ENCODE measurements at regions not wholly inside any gene's neighbourhood (a gene's known extent, or its start where the extent isn't known, plus 50 kb on each side); places are given as distances from the start of the nearest gene placed in this dataset.
"Not testable (repeated sequence)": the region's sequence is repeated elsewhere in the genome, so short reads cannot be mapped to it uniquely, and the experiment has no call there.

GRCh38 chr5:135110785-135111596, 77.0 kb upstream of the PITX1 start:
- no peak for DNase-seq

GRCh38 chr5:135108992-135109391, 75.0 kb upstream of the PITX1 start:
- DNase-seq = no peak

GRCh38 chr5:135108569-135108968, 74.5 kb upstream of the PITX1 start:
- no peak for DNase-seq

- no peak for DNase-seq
Observed at GRCh38 chr5:135107986-135108385, 74.0 kb upstream of the PITX1 start.

GRCh38 chr5:135106610-135107471, 72.8 kb upstream of the PITX1 start:
- no peak for DNase-seq

GRCh38 chr5:135106136-135106535, 72.1 kb upstream of the PITX1 start:
- no peak for DNase-seq

- no peak for DNase-seq
Observed at GRCh38 chr5:135105105-135105484, 71.1 kb upstream of the PITX1 start.

GRCh38 chr5:135103575-135103853, 69.5 kb upstream of the PITX1 start:
- DNase-seq = no peak

- DNase-seq = no peak
Observed at GRCh38 chr5:135102716-135103574, 68.9 kb upstream of the PITX1 start.

- no peak for DNase-seq
Observed at GRCh38 chr5:135100431-135100830, 66.4 kb upstream of the PITX1 start.

- DNase-seq = no peak
Observed at GRCh38 chr5:135100011-135100410, 66.0 kb upstream of the PITX1 start.

- no peak for DNase-seq
Observed at GRCh38 chr5:135097390-135097789, 63.4 kb upstream of the PITX1 start.

GRCh38 chr5:135095871-135096270, 61.8 kb upstream of the PITX1 start:
- no peak for DNase-seq

GRCh38 chr5:135095052-135095715, 61.2 kb upstream of the PITX1 start:
- no peak for DNase-seq

GRCh38 chr5:135094339-135095051, 60.5 kb upstream of the PITX1 start:
- DNase-seq = no peak

GRCh38 chr5:135093483-135093882, 59.5 kb upstream of the PITX1 start:
- DNase-seq = not testable (repeated sequence)

GRCh38 chr5:135092476-135092875, 58.4 kb upstream of the PITX1 start:
- no peak for DNase-seq

GRCh38 chr5:135091286-135091685, 57.3 kb upstream of the PITX1 start:
- no peak for DNase-seq

GRCh38 chr5:135089912-135090311, 55.9 kb upstream of the PITX1 start:
- DNase-seq = no peak

- no peak for DNase-seq
Observed at GRCh38 chr5:135088911-135089310, 54.9 kb upstream of the PITX1 start.

GRCh38 chr5:135087950-135088349, 53.9 kb upstream of the PITX1 start:
- DNase-seq = no peak
